Neural cell (in vitro differentiated cells): ENCODE measurements at regions not wholly inside any gene's neighbourhood (a gene's known extent, or its start where the extent isn't known, plus 50 kb on each side); places are given as distances from the start of the nearest gene placed in this dataset.

Source experiments
- EP300 ChIP-seq: fragments of 450-650 bp; conservative IDR thresholded peaks from 2 replicates; pipeline ENCODE4 v1.6.1; 2014; ENCODE audit warnings: antibody characterized with exemption, mild to moderate bottlenecking, moderate library complexity; ENCODE audit not compliant: poor library complexity, severe bottlenecking
- EZH2 ChIP-seq: fragments of 200-600, 300-800 bp; shearing (Covaris generic), sonication (generic); IDR thresholded peaks from 2 replicates; pipeline ENCODE4 v1.6.1; 2014; ENCODE audit warnings: antibody characterized with exemption, low read length, borderline replicate concordance, mild to moderate bottlenecking; ENCODE audit not compliant: insufficient read depth, poor library complexity, severe bottlenecking
- POLR2AphosphoS5 ChIP-seq: IDR thresholded peaks from 2 replicates; pipeline ENCODE4 v1.6.1; 2012
- RAD21 ChIP-seq: fragments of 450-650 bp; conservative IDR thresholded peaks from 2 replicates; pipeline ENCODE4 v1.6.1; 2014; ENCODE audit warnings: antibody characterized with exemption, mild to moderate bottlenecking, moderate library complexity
- SMC3 ChIP-seq: fragments of 450-650 bp; conservative IDR thresholded peaks from 2 replicates; pipeline ENCODE4 v1.6.1; 2014; ENCODE audit warnings: antibody characterized with exemption, mild to moderate bottlenecking, moderate library complexity; ENCODE audit not compliant: poor library complexity
- TAF1 ChIP-seq: IDR thresholded peaks from 2 replicates; pipeline ENCODE4 v1.6.1; 2012; ENCODE audit warnings: low read depth
- TF ChIP-seq, protein P1 (sequence below): fragments of 450-650 bp; IDR thresholded peaks from 2 replicates; pipeline ENCODE4 v1.5.1; 2014; ENCODE audit warnings: antibody characterized with exemption, mild to moderate bottlenecking, moderate library complexity; ENCODE audit not compliant: poor library complexity, severe bottlenecking

DNA sequence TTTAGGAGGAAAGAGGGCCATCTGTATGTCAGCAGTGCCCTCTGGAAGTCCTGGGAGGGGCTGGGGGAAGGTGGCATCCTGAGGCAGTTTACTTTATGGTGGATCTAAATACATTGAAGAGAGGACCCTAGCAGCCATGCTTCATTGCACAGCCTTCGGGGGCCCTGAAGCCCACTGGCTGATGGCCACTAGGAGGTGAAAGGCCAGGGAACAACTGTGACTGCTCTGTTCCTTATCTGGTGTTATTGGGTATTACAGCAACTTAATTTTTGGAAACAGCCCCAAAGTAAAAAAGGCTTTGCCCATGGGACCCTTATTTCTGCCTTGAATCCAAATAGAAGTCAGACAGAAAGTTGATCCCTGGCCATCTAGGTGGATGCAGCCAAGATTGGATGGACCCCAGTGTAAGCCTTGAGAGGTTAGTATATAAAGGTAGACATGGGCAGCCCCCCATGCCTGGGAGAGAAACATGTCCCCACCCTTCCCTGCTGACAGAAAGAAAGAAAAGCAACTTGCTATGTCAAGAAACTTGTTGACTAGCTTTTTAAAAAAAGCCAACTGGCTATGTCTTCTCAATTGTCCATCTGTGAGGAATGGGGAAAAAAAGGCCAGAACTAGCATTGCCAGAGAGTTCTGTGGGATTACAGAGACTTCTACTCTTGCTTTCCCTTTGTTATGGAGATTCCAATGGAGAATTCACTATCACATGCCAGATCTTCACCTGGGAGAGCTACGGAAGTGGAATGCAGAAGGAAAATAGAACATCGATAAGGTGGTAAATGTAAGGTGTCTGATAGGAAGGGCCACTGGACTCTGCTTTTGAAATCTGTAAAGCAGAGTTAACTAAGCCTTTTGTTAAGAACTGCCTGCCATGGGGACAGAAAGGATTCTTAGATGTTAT lies 58.6 kb upstream of the OSR1 start:
- TF ChIP-seq EZH2 (no peak), POLR2AphosphoS5 (no peak), RAD21 (no peak), EP300 (no peak), TAF1 (no peak), SMC3 (no peak)
- TF ChIP-seq, protein P1, sequence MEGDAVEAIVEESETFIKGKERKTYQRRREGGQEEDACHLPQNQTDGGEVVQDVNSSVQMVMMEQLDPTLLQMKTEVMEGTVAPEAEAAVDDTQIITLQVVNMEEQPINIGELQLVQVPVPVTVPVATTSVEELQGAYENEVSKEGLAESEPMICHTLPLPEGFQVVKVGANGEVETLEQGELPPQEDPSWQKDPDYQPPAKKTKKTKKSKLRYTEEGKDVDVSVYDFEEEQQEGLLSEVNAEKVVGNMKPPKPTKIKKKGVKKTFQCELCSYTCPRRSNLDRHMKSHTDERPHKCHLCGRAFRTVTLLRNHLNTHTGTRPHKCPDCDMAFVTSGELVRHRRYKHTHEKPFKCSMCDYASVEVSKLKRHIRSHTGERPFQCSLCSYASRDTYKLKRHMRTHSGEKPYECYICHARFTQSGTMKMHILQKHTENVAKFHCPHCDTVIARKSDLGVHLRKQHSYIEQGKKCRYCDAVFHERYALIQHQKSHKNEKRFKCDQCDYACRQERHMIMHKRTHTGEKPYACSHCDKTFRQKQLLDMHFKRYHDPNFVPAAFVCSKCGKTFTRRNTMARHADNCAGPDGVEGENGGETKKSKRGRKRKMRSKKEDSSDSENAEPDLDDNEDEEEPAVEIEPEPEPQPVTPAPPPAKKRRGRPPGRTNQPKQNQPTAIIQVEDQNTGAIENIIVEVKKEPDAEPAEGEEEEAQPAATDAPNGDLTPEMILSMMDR, result no peak
